HG03103 (cell line): ENCODE measurements at regions not wholly inside any gene's neighbourhood (a gene's known extent, or its start where the extent isn't known, plus 50 kb on each side); places are given as distances from the start of the nearest gene placed in this dataset.
"Not testable (repeated sequence)": the region's sequence is repeated elsewhere in the genome, so short reads cannot be mapped to it uniquely, and the experiment has no call there.

Source experiments
- ATAC-seq: cut with Tn5 transposase; IDR thresholded peaks from one replicate; pipeline ENCODE4 v1.9.1; 2021; ENCODE audit warnings: low read depth; ENCODE audit not compliant: unreplicated experiment

- no peak for ATAC-seq
Measured at GRCh38 chr13:58318495-58319167, 687.1 kb downstream of the PCDH17 start.

DNA sequence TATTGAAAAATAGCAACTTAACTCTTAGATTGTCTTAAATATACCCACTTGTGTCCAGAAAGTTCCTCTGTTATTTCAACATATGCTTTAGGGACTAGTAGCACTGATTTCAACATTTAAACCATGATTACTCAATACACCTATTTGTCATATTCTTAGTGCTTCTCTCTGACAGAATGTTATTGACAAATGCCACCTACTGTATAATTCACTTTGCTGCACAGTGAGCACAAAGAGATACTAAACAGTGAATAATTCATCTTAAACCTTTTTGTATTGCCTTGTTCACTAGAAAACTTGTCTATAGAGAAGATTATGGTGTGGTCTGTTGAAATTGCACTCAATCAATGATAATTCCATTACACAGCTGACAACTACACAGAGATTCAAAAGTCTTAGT is 692.6 kb downstream of the PCDH17 start:
- ATAC-seq: no peak

DNA sequence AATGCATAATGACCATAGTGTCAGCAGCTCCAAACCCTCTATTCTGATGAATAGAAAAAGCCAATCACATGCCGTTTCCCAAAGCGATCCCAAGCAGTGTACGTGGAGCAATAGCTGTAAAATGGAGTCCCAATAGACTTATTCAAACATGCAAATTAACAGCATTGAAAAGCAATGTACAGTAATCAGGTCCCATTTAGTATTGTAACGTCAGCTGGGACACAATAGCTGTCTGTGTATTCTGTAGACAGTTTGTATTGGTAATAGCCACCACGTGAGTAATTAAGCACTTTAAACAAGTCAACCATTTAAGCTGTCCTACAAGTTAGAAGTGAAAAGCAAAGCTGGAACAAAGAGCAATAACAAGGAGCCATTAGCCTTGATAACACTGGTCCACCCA is 698.2 kb downstream of the PCDH17 start:
- ATAC-seq: no peak

GRCh38 chr13:58340895-58341294 is 709.4 kb downstream of the PCDH17 start:
- ATAC-seq: no peak

DNA sequence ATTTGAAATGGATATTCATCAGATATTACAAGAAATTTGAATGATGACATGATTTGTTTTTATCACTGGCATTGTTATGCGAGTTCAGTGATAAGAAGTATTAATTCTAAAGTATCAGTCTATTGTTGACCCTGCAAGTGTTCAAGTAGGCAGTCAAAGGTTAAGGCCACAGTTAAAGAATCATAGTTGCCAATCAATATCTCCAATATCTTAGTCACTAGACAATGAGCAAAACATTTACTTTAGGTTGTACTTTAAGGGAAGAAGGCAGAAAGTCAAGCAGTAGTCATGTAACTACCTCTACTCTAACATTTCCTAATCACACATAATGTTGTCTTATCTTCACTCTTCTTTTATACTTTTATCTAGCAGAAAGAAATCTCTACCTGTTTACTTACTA is 709.8 kb downstream of the PCDH17 start:
- no peak for ATAC-seq

- no peak for ATAC-seq
Measured at GRCh38 chr13:58343076-58343475, 711.5 kb downstream of the PCDH17 start.

DNA sequence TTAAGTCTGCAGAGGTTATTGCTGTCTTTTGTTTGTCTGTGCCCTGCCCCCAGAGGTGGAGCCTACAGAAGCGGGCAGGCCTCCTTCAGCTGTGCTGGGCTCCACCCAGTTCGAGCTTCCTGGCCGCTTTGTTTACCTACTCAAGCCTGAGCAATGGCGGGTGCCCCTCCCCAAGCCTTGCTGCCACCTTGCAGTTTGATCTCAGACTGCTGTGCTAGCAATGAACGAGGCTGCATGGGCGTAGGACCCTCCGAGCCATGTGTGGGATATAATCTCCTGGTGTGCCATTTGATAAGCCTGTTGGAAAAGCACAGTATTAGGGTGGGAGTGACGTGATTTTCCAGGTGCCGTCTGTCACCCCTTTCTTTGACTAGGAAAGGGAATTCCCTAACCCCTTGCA is 720.6 kb downstream of the PCDH17 start:
- ATAC-seq: not testable (repeated sequence)

- ATAC-seq: no peak
Measured at GRCh38 chr13:58369936-58370335, 738.4 kb downstream of the PCDH17 start.

- no peak for ATAC-seq
Measured at GRCh38 chr13:58376349-58376748, 744.8 kb downstream of the PCDH17 start.

- no peak for ATAC-seq
Measured at GRCh38 chr13:58376775-58377174, 745.2 kb downstream of the PCDH17 start.

DNA sequence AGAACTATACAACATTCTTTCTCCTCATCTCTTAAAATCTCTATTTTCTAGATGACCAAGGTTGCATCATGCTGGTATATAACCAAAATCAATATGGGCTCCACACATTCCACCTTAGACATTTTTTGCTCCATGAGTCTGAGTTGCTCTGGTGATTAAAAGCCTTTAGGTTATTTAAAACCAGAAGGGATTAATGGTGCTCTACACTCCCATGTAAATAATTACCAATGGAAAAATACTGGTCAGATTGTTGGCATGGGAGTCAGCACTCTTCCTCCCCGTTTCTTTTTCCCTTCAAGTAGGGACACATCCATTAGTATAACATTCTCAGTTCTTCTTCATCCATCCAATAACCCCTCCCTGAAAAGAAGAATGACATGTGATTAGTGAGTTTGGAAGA is 747.7 kb downstream of the PCDH17 start:
- ATAC-seq: no peak

GRCh38 chr13:58385336-58385735 is 753.8 kb downstream of the PCDH17 start:
- ATAC-seq: not testable (repeated sequence)

DNA sequence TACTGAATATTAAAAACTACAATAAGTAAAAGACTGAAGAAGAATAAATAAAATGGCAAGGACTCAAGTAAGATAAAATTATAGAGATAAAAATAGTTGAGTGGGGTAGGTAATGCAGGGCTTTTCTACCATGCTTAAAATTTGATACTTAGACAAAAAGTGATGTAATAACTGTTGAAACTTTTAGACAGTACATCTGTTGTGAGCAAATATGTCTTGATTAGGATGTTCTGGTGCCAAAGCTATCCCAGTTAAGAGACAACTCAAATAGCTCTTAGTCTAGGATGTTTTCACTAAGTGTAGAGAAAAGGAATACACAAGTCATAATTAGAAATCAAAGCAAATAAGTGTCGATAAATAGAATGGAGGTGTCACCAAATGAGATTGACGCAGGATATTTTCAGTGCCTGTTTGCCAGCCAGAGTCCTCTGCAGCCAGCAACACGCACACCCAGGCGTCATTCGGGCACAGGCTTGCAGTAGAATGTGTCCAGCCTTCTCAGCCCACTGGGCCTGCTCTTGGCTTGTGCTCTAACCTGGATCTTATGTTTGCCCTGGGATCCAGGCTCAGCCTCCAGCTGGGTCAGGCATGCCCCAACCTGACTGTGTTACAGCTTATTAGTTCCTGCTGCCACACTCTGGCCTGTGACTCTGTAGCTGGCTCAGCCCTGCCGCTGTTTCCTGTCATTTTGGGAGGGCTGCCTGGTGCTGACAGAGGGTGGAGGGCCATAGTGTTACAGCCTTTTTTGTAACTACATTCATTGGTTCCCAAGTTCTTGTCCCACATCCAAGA is 766.2 kb downstream of the PCDH17 start:
- ATAC-seq: no peak

- ATAC-seq: no peak
Measured at GRCh38 chr13:58399263-58399662, 767.7 kb downstream of the PCDH17 start.

- no peak for ATAC-seq
Measured at GRCh38 chr13:58406545-58406944, 775.0 kb downstream of the PCDH17 start.

DNA sequence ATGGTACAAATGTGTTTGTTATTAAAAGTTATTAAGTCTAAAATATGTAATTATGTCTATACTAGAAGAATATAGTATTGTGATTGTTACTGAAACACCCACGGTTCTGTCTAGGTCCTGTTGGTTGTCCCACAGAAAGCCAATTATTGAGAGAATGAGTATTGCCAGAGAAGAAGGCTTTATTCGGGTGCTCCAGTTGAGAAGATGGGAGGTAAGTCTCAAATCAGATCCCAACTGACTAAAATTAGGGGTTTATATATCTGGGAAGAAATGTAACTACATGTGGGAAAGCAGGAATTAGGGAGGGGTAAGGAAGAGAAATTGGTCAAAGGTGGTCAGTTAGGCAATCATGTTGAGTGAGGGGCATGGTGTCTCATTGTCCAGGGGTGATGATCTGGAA is 798.4 kb downstream of the PCDH17 start:
- no peak for ATAC-seq

GRCh38 chr13:58434943-58435342 is 803.4 kb downstream of the PCDH17 start:
- ATAC-seq: no peak

DNA sequence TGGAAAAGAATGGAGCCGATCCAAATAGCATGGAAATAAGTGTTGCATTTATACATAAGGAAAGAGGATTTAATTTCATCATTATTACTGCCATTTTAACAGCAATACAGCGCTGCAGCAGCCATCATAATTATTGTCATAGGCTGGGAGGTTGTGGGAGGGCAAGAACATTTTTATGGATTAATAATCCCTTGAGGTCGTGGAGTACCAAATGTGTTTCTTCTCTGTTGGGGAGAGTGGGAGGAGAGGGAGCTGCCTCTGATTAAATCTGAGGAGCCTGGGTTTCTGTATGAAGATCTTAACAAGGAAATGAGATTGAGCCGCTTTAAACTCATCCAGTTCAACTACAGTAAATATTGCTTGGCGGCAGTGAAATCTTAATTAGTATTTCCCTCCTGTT is 805.9 kb downstream of the PCDH17 start:
- no peak for ATAC-seq

- no peak for ATAC-seq
Measured at GRCh38 chr13:58446979-58447378, 815.4 kb downstream of the PCDH17 start.

GRCh38 chr13:58452123-58452623 is 820.6 kb downstream of the PCDH17 start:
- ATAC-seq: no peak

DNA sequence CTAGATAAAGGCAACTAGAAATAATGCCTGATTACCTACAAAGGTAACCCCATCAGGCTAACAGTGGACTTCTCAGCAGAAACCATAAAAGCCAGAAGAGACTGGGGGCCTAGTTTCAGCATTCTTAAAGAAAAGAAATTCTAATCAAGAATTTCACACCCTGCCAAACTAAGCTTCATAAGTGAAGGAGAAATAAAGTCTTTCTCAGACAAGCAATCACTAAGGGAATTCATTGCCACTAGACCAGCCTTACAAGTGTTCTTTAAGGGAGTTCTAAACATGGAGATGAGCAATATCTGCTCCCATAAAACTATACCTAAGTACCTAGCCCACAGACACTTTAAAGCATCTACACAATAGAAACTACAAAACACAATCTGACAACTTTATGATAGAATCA is 823.5 kb downstream of the PCDH17 start:
- ATAC-seq: no peak

- no peak for ATAC-seq
Measured at GRCh38 chr13:58461217-58461616, 829.7 kb downstream of the PCDH17 start.
